ENCODE measurements at regions not wholly inside any gene's neighbourhood (a gene's known extent, or its start where the extent isn't known, plus 50 kb on each side); places are given as distances from the start of the nearest gene placed in this dataset.

DNA sequence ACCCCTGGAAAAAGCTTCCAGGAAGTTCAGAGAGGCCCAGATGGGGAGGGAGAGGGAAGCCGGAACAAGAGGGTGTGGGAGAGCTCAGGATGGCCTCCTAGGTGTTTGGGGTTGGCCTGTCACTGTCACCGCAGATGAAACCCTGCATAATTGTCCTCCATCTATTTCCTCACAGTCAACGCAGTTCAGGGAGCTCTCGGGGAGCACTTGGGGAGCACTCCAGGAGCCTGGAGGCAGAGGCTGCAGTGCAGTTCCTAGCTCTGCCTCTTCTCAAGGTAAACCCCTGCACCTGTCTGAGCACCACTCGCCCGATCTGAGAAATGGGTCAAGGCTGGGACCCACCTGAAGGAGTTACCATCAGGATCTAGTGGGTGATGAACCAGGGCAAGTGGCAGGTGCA is 194.6 kb upstream of the LHX5 start:
- in situ Hi-C loops (cut with MboI; ENCODE audit: low sequenced_read_pairs, unreplicated experiment): no loop called here
- TF ChIP-seq, protein P1, sequence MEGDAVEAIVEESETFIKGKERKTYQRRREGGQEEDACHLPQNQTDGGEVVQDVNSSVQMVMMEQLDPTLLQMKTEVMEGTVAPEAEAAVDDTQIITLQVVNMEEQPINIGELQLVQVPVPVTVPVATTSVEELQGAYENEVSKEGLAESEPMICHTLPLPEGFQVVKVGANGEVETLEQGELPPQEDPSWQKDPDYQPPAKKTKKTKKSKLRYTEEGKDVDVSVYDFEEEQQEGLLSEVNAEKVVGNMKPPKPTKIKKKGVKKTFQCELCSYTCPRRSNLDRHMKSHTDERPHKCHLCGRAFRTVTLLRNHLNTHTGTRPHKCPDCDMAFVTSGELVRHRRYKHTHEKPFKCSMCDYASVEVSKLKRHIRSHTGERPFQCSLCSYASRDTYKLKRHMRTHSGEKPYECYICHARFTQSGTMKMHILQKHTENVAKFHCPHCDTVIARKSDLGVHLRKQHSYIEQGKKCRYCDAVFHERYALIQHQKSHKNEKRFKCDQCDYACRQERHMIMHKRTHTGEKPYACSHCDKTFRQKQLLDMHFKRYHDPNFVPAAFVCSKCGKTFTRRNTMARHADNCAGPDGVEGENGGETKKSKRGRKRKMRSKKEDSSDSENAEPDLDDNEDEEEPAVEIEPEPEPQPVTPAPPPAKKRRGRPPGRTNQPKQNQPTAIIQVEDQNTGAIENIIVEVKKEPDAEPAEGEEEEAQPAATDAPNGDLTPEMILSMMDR (IDR thresholded peaks at IDR 0.05; ENCODE audit: borderline replicate concordance, control extremely low read depth, extremely low read depth, insufficient read depth, missing control alignments): no peak

DNA sequence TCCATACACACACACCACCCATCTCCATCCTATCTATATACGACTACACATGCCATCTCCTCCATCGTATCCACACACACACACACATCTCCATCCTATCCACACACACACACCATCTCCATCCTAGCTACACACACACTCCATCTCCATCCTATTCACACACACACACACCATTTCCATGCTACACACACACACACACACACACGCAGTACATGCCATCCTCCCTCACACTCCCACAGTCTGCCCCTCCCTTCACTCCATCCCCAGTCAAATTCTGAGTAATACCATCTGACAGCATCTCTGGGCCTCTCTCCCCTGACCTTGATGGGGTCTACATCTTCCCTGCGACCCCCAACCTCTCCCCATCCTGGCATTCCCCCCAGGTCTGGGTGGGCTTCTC is 193.8 kb upstream of the LHX5 start:
- in situ Hi-C loops (cut with MboI; ENCODE audit: low sequenced_read_pairs, unreplicated experiment): no loop called here
- TF ChIP-seq, protein P1 (IDR thresholded peaks at IDR 0.05; ENCODE audit: borderline replicate concordance, control extremely low read depth, extremely low read depth, insufficient read depth, missing control alignments): no peak
- no peak for DNase-seq (ENCODE audit: low spot score)

More for the DNA sequence above, 194.6 kb upstream of the LHX5 start:
- no peak for DNase-seq (ENCODE audit: low spot score)

DNA sequence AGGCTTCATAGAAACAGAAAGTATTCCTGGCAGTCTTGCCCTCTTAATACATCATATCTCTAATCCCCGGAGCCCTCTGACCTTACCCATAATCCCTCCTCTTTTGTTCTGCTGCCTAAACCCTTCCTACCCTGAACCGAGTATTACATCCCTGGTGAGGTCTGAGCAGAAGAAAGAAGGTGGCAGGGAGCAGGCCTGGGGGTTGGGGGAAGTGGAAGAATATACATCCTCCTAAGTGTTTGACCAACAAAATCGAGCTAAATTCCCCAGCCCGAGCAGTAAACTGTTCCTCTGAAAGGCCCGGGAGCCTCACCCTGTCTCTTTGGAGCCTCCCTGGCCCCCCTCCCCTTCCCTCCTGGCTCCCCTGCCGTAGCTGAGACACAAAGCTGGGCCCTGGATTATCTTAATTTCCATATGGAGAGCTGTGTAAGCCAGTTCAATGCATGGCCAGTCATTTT is 192.6 kb upstream of the LHX5 start:
- DNase-seq (ENCODE audit: low spot score): no peak
- TF ChIP-seq, protein P1 (IDR thresholded peaks at IDR 0.05; ENCODE audit: borderline replicate concordance, control extremely low read depth, extremely low read depth, insufficient read depth, missing control alignments): no peak
- in situ Hi-C loops (cut with MboI; ENCODE audit: low sequenced_read_pairs, unreplicated experiment): no loop called here

DNA sequence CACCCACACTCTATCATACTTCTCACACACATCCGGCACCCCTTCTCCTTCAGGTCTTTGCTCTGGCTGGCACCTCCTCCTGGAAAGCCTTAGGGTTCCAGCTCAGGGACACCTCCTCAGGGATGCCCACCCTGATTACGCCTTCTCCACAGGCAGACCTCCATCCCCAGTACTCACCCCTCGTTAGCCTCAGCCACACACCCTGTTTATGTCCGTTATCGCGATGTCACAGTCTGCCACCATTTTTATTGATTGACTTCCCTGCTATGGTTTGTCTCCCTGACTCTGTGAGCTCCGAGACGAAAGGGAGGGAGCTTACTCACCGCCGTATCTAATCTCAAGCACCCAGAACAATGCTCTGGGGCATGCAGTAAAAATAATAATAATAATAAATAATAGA is 191.7 kb upstream of the LHX5 start:
- no peak for DNase-seq (ENCODE audit: low spot score)
- in situ Hi-C loops (cut with MboI; ENCODE audit: low sequenced_read_pairs, unreplicated experiment): no loop called here
- TF ChIP-seq, protein P1 (IDR thresholded peaks at IDR 0.05; ENCODE audit: borderline replicate concordance, control extremely low read depth, extremely low read depth, insufficient read depth, missing control alignments): no peak

DNA sequence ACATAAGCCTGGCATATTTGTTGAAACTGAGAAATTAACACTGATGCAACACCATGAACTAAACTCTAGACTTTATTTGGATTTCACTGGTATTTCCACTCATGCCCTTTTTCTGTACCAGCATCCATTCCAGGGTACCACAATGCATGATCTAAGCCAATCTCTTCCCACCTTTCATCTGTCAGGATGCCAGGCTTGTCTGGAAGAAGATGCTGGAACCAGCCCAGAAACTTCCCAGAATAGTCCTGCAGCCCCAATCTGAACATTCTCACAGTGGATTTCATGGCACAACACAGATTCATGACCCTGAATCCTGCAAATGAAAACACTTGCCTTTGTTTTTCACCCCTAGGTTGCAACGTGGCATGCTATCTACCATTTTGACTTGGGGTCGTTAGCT is 189.3 kb upstream of the LHX5 start:
- TF ChIP-seq, protein P1 (IDR thresholded peaks at IDR 0.05; ENCODE audit: borderline replicate concordance, control extremely low read depth, extremely low read depth, insufficient read depth, missing control alignments): no peak
- in situ Hi-C loops (cut with MboI; ENCODE audit: low sequenced_read_pairs, unreplicated experiment): no loop called here
- no peak for DNase-seq (ENCODE audit: low spot score)

DNA sequence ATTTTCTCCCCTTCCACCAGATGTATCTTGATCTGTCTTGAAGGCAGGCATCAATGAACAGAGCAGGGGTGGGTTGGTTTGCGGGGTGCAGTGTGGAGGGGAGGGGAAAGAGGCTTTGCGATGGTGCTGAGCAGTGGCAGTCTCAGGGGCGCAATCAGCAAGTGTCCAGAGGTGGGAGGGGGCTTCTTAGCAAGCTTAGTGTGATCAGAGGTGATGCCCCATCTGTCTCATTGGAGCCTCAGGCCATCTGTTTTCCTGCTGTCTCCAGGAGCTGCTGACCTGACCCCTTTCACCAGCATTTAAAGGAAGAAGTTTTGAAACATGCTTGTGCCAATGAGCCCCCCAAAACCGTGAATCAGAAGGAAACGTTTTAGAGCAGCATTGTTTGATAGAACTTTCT is 187.7 kb upstream of the LHX5 start:
- in situ Hi-C loops (cut with MboI; ENCODE audit: low sequenced_read_pairs, unreplicated experiment): no loop called here
- no peak for DNase-seq (ENCODE audit: low spot score)
- TF ChIP-seq, protein P1 (IDR thresholded peaks at IDR 0.05; ENCODE audit: borderline replicate concordance, control extremely low read depth, extremely low read depth, insufficient read depth, missing control alignments): no peak

DNA sequence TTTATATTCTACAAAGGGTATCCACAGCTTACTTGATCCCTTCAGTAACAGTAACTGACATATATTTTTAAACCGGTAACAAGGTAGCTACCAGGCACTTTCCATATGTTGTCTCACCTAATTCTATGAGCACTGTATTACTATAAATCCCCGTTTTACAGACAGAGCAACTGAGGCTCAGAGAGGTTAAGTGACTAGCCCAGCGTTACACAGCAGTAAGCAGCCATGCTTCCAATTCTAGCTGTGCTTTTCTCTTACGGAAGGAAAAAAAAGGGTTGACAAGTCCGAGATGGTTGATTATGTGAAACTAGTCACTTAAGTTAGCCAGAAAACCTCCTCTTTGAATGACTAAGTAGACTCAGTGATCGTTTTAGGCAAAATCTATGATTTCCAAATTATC is 187.3 kb upstream of the LHX5 start:
- DNase-seq (ENCODE audit: low spot score): no peak
- in situ Hi-C loops (cut with MboI; ENCODE audit: low sequenced_read_pairs, unreplicated experiment): no loop called here
- TF ChIP-seq, protein P1 (IDR thresholded peaks at IDR 0.05; ENCODE audit: borderline replicate concordance, control extremely low read depth, extremely low read depth, insufficient read depth, missing control alignments): no peak

Data from GM13976 (cell line).